ENCODE measurements at regions not wholly inside any gene's neighbourhood (a gene's known extent, or its start where the extent isn't known, plus 50 kb on each side); places are given as distances from the start of the nearest gene placed in this dataset.

DNA sequence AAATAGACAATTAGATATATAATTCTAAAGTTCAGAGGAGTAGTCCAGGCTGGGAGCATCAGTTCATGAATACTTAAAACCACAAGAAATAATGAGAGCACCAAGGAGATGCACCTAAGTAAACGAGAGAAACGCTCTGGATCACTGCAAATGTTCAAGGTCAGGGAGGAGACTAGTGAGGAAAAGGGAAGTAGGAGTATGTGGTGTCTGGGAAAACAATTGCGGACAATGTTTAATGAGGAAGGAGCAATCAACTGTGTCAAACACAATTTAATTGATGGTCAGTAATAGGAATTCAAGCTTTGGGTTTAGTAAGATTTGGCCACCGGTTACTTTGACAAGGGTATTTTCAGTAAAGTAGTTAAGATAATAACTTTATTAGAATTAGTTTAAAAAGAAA lies 652.2 kb downstream of the DACH1 start (continued):
- TF ChIP-seq REST (IDR thresholded peaks at IDR 0.05; ENCODE audit: low read depth, low read length) (no peak), RXRA (IDR thresholded peaks at IDR 0.05; ENCODE audit: borderline replicate concordance, low read depth) (no peak), MEF2A (IDR thresholded peaks at IDR 0.05; ENCODE audit: borderline replicate concordance, low read depth) (no peak), RAD21 (IDR thresholded peaks at IDR 0.05; ENCODE audit: low read length) (no peak), FOXM1 (IDR thresholded peaks at IDR 0.05; ENCODE audit: low read depth) (no peak), JUND (IDR thresholded peaks at IDR 0.05) (no peak)

GRCh38 chr13:71214357-71214756 lies 652.6 kb downstream of the DACH1 start:
- Histone ChIP-seq H3F3A (replicated peaks; ENCODE audit: insufficient read depth) (no peaks in the 10 kb centered on the region), H3K9ac (no peak overlapping the region), H4K20me1 (ENCODE audit: insufficient read depth) (no peaks in the 10 kb centered on the region), H3K4me2 (no peak overlapping the region), H3K27ac (ENCODE audit: low read depth in 2 of 2, low read length in 1 of 2) (no peak overlapping the region), H3K9me3 (no peaks in the 10 kb centered on the region), H3K4me3 (ENCODE audit: low read depth in 2 of 2, low read length in 1 of 2) (no peak overlapping the region), H3K27me3 (ENCODE audit: insufficient read depth) (no peaks in the 10 kb centered on the region), H3K79me2 (ENCODE audit: insufficient read depth) (no peaks in the 10 kb centered on the region), H3K36me3 (replicated peaks in 1 of 2; ENCODE audit: control insufficient read depth in 1 of 2, insufficient read depth in 2 of 2, low read length in 1 of 2) (no peaks in the 10 kb centered on the region), H2AFZ (ENCODE audit: low read depth) (no peak overlapping the region), H3K9me2 (no peaks in the 10 kb centered on the region), H3K4me1 (ENCODE audit: control insufficient read depth in 1 of 2, insufficient read depth in 2 of 2, low read depth in 1 of 2, low read length in 1 of 2) (peaks cover 0 to under 1% of the 10 kb centered on the region in 2 experiments; a peak in 1 of 4 replicates)
- DNase-seq = no peak
- CTCF ChIA-PET = no interaction called here
- 75% methylated on average over 3 of the region's 3 CpGs for WGBS (ENCODE audit: low lambda C conversion rate)
- POLR2A ChIA-PET = no interaction called here
- TF ChIP-seq SMC3 (IDR thresholded peaks at IDR 0.05; ENCODE audit: low read depth, low read length) = no peak
- no peak for TF ChIP-seq YY1 (IDR thresholded peaks at IDR 0.05; ENCODE audit: low read depth)
- no peak for TF ChIP-seq EZH2phosphoT487 (IDR thresholded peaks at IDR 0.05; ENCODE audit: borderline replicate concordance, low read depth)
- TF ChIP-seq FOXJ3 (CRISPR knock-in tag; IDR thresholded peaks at IDR 0.05) = no peak
- TF ChIP-seq TEAD4 (IDR thresholded peaks at IDR 0.05; ENCODE audit: borderline replicate concordance, insufficient read depth) = no peak
- no peak for TF ChIP-seq NRF1 (IDR thresholded peaks at IDR 0.05; ENCODE audit: low read depth, low read length)
- TF ChIP-seq, protein P1, sequence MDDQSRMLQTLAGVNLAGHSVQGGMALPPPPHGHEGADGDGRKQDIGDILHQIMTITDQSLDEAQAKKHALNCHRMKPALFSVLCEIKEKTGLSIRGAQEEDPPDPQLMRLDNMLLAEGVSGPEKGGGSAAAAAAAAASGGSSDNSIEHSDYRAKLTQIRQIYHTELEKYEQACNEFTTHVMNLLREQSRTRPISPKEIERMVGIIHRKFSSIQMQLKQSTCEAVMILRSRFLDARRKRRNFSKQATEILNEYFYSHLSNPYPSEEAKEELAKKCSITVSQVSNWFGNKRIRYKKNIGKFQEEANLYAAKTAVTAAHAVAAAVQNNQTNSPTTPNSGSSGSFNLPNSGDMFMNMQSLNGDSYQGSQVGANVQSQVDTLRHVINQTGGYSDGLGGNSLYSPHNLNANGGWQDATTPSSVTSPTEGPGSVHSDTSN (IDR thresholded peaks at IDR 0.05) = no peak
- no peak for TF ChIP-seq USF1 (IDR thresholded peaks at IDR 0.05; ENCODE audit: borderline replicate concordance, low read depth)
- TF ChIP-seq, protein P2, sequence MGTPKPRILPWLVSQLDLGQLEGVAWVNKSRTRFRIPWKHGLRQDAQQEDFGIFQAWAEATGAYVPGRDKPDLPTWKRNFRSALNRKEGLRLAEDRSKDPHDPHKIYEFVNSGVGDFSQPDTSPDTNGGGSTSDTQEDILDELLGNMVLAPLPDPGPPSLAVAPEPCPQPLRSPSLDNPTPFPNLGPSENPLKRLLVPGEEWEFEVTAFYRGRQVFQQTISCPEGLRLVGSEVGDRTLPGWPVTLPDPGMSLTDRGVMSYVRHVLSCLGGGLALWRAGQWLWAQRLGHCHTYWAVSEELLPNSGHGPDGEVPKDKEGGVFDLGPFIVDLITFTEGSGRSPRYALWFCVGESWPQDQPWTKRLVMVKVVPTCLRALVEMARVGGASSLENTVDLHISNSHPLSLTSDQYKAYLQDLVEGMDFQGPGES (IDR thresholded peaks at IDR 0.05; ENCODE audit: low read depth, low read length) = no peak
- TF ChIP-seq TCF12 (IDR thresholded peaks at IDR 0.05) = no peak
- TF ChIP-seq TAF1 (IDR thresholded peaks at IDR 0.05; ENCODE audit: borderline replicate concordance, low read depth, low read length) = no peak
- TF ChIP-seq FOSL2 (IDR thresholded peaks at IDR 0.05; ENCODE audit: borderline replicate concordance, low read depth) = no peak
- no peak for TF ChIP-seq RXRA (IDR thresholded peaks at IDR 0.05; ENCODE audit: borderline replicate concordance, low read depth)
- no peak for TF ChIP-seq EP300 (IDR thresholded peaks at IDR 0.05; ENCODE audit: borderline replicate concordance in 1 of 2, low read depth in 1 of 2, low read length in 1 of 2)
- TF ChIP-seq, protein P3, sequence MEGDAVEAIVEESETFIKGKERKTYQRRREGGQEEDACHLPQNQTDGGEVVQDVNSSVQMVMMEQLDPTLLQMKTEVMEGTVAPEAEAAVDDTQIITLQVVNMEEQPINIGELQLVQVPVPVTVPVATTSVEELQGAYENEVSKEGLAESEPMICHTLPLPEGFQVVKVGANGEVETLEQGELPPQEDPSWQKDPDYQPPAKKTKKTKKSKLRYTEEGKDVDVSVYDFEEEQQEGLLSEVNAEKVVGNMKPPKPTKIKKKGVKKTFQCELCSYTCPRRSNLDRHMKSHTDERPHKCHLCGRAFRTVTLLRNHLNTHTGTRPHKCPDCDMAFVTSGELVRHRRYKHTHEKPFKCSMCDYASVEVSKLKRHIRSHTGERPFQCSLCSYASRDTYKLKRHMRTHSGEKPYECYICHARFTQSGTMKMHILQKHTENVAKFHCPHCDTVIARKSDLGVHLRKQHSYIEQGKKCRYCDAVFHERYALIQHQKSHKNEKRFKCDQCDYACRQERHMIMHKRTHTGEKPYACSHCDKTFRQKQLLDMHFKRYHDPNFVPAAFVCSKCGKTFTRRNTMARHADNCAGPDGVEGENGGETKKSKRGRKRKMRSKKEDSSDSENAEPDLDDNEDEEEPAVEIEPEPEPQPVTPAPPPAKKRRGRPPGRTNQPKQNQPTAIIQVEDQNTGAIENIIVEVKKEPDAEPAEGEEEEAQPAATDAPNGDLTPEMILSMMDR (IDR thresholded peaks at IDR 0.05) = no peak
- no peak for TF ChIP-seq USF2 (IDR thresholded peaks at IDR 0.05; ENCODE audit: borderline replicate concordance, low read depth, low read length)
- TF ChIP-seq MXI1 (IDR thresholded peaks at IDR 0.05; ENCODE audit: low read depth, low read length) = no peak
